Keratinocyte (primary cell): ENCODE measurements at regions not wholly inside any gene's neighbourhood (a gene's known extent, or its start where the extent isn't known, plus 50 kb on each side); places are given as distances from the start of the nearest gene placed in this dataset.

Experiments used
- DNase-seq: peaks from one replicate; pipeline ENCODE4 v3.0.0-alpha.2; 2011; ENCODE audit warnings: low read depth, missing footprints, low spot score
- FAIRE-seq: peaks from 2 replicates; lab custom pipeline; 2011; peaks lifted over from hg19 to GRCh38; lab: Jason Lieb, UNC
- H2AFZ ChIP-seq: 2 replicates; pipeline ENCODE4 v1.6.0; 2012; ENCODE audit warnings: low read length, control low read depth, inconsistent platforms; ENCODE audit not compliant: control insufficient read depth
- H3K27ac ChIP-seq: 2 replicates; pipeline ENCODE4 v1.5.1; 2011; ENCODE audit warnings: low read length; ENCODE audit not compliant: control insufficient read depth, insufficient read depth
- H3K27me3 ChIP-seq: 3 replicates; pipeline ENCODE4 v1.6.0; 2011; ENCODE audit warnings: low read length; ENCODE audit not compliant: control insufficient read depth, insufficient read depth; ENCODE audit errors: extremely low read depth
- H3K36me3 ChIP-seq, 2 experiments: 2 replicates in 1 of 2; 3 replicates in 1 of 2; pipeline ENCODE4 v1.5.1; 2011; ENCODE audit warnings: low read length in 2 of 2, mild to moderate bottlenecking in 1 of 2; ENCODE audit not compliant: control insufficient read depth in 2 of 2, insufficient read depth in 2 of 2; ENCODE audit errors: extremely low read depth in 1 of 2
- H3K4me1 ChIP-seq: 3 replicates; pipeline ENCODE4 v1.5.1; 2011; ENCODE audit warnings: low read length; ENCODE audit not compliant: control insufficient read depth, insufficient read depth; ENCODE audit errors: extremely low read depth
- H3K4me2 ChIP-seq: 3 replicates; pipeline ENCODE4 v1.6.0; 2011; ENCODE audit warnings: low read depth, low read length; ENCODE audit not compliant: control insufficient read depth, insufficient read depth; ENCODE audit errors: extremely low read depth
- H3K4me3 ChIP-seq, 3 experiments: fragments of 200-600 bp in 1 of 3; sonication (generic) in 1 of 3; 2 replicates in 2 of 3; 3 replicates in 1 of 3; pipeline ENCODE4 v1.5.1; 2011 to 2016; ENCODE audit warnings: low read length in 3 of 3, mild to moderate bottlenecking in 3 of 3, control low read depth in 2 of 3, inconsistent platforms in 1 of 3, low read depth in 1 of 3, mixed read lengths in 1 of 3, mixed run types in 1 of 3, moderate library complexity in 1 of 3; ENCODE audit not compliant: control insufficient read depth in 2 of 3, insufficient read depth in 2 of 3; ENCODE audit errors: extremely low read depth in 1 of 3
- H3K79me2 ChIP-seq: 2 replicates; pipeline ENCODE4 v1.6.0; 2012; ENCODE audit warnings: low read length; ENCODE audit not compliant: control insufficient read depth, insufficient read depth
- H3K9ac ChIP-seq: 3 replicates; pipeline ENCODE4 v1.6.0; 2011; ENCODE audit warnings: low read length; ENCODE audit not compliant: control insufficient read depth, insufficient read depth; ENCODE audit errors: extremely low read depth
- H3K9me1 ChIP-seq: 3 replicates; pipeline ENCODE4 v1.6.0; 2011; ENCODE audit warnings: low read length; ENCODE audit not compliant: control insufficient read depth, insufficient read depth; ENCODE audit errors: extremely low read depth
- H3K9me3 ChIP-seq: 2 replicates; pipeline ENCODE4 v1.5.1; 2012; ENCODE audit warnings: low read depth, low read length; ENCODE audit not compliant: control insufficient read depth
- H4K20me1 ChIP-seq: 3 replicates; pipeline ENCODE4 v1.6.0; 2011; ENCODE audit warnings: low read length; ENCODE audit not compliant: control insufficient read depth, insufficient read depth; ENCODE audit errors: extremely low read depth
- CTCF ChIP-seq, 3 experiments: IDR thresholded peaks in 1 of 3; conservative IDR thresholded peaks in 1 of 3; optimal IDR thresholded peaks in 1 of 3; 2 replicates in 2 of 3; 3 replicates in 1 of 3; pipeline versions ENCODE3 to v1.5.1; 2011; ENCODE audit warnings: low read length in 3 of 3, mild to moderate bottlenecking in 3 of 3, moderate library complexity in 2 of 3, control low read depth in 1 of 3, inconsistent platforms in 1 of 3; ENCODE audit not compliant: insufficient read depth in 2 of 3; ENCODE audit errors: extremely low read depth in 1 of 3
- EZH2 ChIP-seq: IDR thresholded peaks from one replicate; pipeline ENCODE4 v1.6.1; 2012; ENCODE audit warnings: inconsistent platforms, mild to moderate bottlenecking, low read length, moderate library complexity
- dilution Hi-C: fragments of 300-500 bp; cut with MboI; formaldehyde crosslinking; loops from one replicate; pipeline ENCODE4 v1.7.0; 2020; ENCODE audit warnings: low sequenced_read_pairs; ENCODE audit not compliant: extremely low pct_ligation_motif_present

- H4K20me1 ChIP-seq = no peaks in the 10 kb centered on the region
- TF ChIP-seq CTCF (optimal IDR thresholded peaks at IDR 0.05 in 1 of 3, IDR thresholded peaks at IDR 0.05 in 1 of 3, conservative IDR thresholded peaks at IDR 0.05 in 1 of 3; ENCODE audit: extremely low read depth in 1 of 3, insufficient read depth in 2 of 3, low read length in 3 of 3) (no peak), EZH2 (no peak)
- H3K79me2 ChIP-seq = no peaks in the 10 kb centered on the region
- DNase-seq (no peak), FAIRE-seq (no peak)
- no peak overlapping the region for H3K4me3 ChIP-seq
- no peaks in the 10 kb centered on the region for H3K36me3 ChIP-seq
- H3K4me2 ChIP-seq = no peak overlapping the region
- H3K9me3 ChIP-seq = no peaks in the 10 kb centered on the region
- H3K27ac ChIP-seq = no peak overlapping the region
- no peak overlapping the region for H2AFZ ChIP-seq
- no peaks in the 10 kb centered on the region for H3K9me1 ChIP-seq
- H3K9ac ChIP-seq = no peak overlapping the region
- dilution Hi-C loops = no loop called here
- peaks cover 3% of the 10 kb centered on the region for H3K4me1 ChIP-seq
- no peaks in the 10 kb centered on the region for H3K27me3 ChIP-seq
Observed at GRCh38 chr16:87198881-87199280, 118.3 kb downstream of the C16orf95 start.

GRCh38 chr16:87199379-87199778, 117.8 kb downstream of the C16orf95 start:
- no peaks in the 10 kb centered on the region for H3K9me3 ChIP-seq
- H3K4me3 ChIP-seq = no peak overlapping the region
- DNase-seq = no peak
- no peaks in the 10 kb centered on the region for H3K9me1 ChIP-seq
- no peak overlapping the region for H3K27ac ChIP-seq
- no peak overlapping the region for H3K9ac ChIP-seq
- no peaks in the 10 kb centered on the region for H3K36me3 ChIP-seq
- no peak overlapping the region for H2AFZ ChIP-seq
- FAIRE-seq = no peak
- no peaks in the 10 kb centered on the region for H3K27me3 ChIP-seq
- TF ChIP-seq CTCF (optimal IDR thresholded peaks at IDR 0.05 in 1 of 3, IDR thresholded peaks at IDR 0.05 in 1 of 3, conservative IDR thresholded peaks at IDR 0.05 in 1 of 3; ENCODE audit: extremely low read depth in 1 of 3, insufficient read depth in 2 of 3, low read length in 3 of 3) (no peak), EZH2 (no peak)
- H3K4me1 ChIP-seq = peaks cover 3% of the 10 kb centered on the region
- dilution Hi-C loops = no loop called here
- H3K79me2 ChIP-seq = no peaks in the 10 kb centered on the region
- no peak overlapping the region for H3K4me2 ChIP-seq
- no peaks in the 10 kb centered on the region for H4K20me1 ChIP-seq
